NCI-H1694 treated with DMSO at 0.1 percent for 48 hours (cell line): ENCODE measurements at regions not wholly inside any gene's neighbourhood (a gene's known extent, or its start where the extent isn't known, plus 50 kb on each side); places are given as distances from the start of the nearest gene placed in this dataset.

Source experiments
- DNase-seq: peaks from one replicate; lab custom pipeline; 2025; lab: John Stamatoyannopoulos, UW

GRCh38 chr3:187902041-187902471, 156.8 kb upstream of the BCL6 start:
- DNase-seq = no peak

- no peak for DNase-seq
These were observed 157.7 kb upstream of the BCL6 start for GRCh38 chr3:187902936-187903335.

- no peak for DNase-seq
These were observed 158.4 kb upstream of the BCL6 start for GRCh38 chr3:187903697-187904096.

- DNase-seq = no peak
These were observed 161.1 kb upstream of the BCL6 start for GRCh38 chr3:187906416-187906815.

- no peak for DNase-seq
These were observed 161.7 kb upstream of the BCL6 start for GRCh38 chr3:187906920-187907319.

GRCh38 chr3:187909866-187910265, 164.6 kb upstream of the BCL6 start:
- no peak for DNase-seq

GRCh38 chr3:187912007-187912406, 166.7 kb upstream of the BCL6 start:
- no peak for DNase-seq

- DNase-seq = no peak
These were observed 168.4 kb upstream of the BCL6 start for GRCh38 chr3:187913617-187914033.

- no peak for DNase-seq
These were observed 169.0 kb upstream of the BCL6 start for GRCh38 chr3:187914231-187914630.

GRCh38 chr3:187916072-187916471, 170.8 kb upstream of the BCL6 start:
- DNase-seq = no peak

GRCh38 chr3:187918081-187918644, 172.9 kb upstream of the BCL6 start:
- no peak for DNase-seq

- DNase-seq = no peak
These were observed 173.8 kb upstream of the BCL6 start for GRCh38 chr3:187919048-187919447.

- DNase-seq = no peak
These were observed 174.3 kb upstream of the BCL6 start for GRCh38 chr3:187919544-187919943.

- DNase-seq = no peak
These were observed 174.8 kb upstream of the BCL6 start for GRCh38 chr3:187920030-187920429.

- DNase-seq = no peak
These were observed 175.6 kb upstream of the BCL6 start for GRCh38 chr3:187920913-187921312.

- DNase-seq = no peak
These were observed 176.3 kb upstream of the BCL6 start for GRCh38 chr3:187921391-187922074.

- no peak for DNase-seq
These were observed 177.6 kb upstream of the BCL6 start for GRCh38 chr3:187922704-187923416.

GRCh38 chr3:187924651-187925050, 179.4 kb upstream of the BCL6 start:
- DNase-seq = no peak

- no peak for DNase-seq
These were observed 180.1 kb upstream of the BCL6 start for GRCh38 chr3:187925326-187925725.

- no peak for DNase-seq
These were observed 181.4 kb upstream of the BCL6 start for GRCh38 chr3:187926620-187927019.

- no peak for DNase-seq
These were observed 182.3 kb upstream of the BCL6 start for GRCh38 chr3:187927565-187927964.

- no peak for DNase-seq
These were observed 184.0 kb upstream of the BCL6 start for GRCh38 chr3:187929112-187929816.

- DNase-seq = no peak
These were observed 184.8 kb upstream of the BCL6 start for GRCh38 chr3:187930021-187930420.
